Mesenchymal stem cell (in vitro differentiated cells and primary cell): ENCODE measurements at regions not wholly inside any gene's neighbourhood (a gene's known extent, or its start where the extent isn't known, plus 50 kb on each side); places are given as distances from the start of the nearest gene placed in this dataset.

ENCODE experiments used
- DNase-seq: peaks from one replicate; pipeline ENCODE4 v3.0.0-alpha.2; 2013
- H2AFZ ChIP-seq: one replicate; pipeline ENCODE4 v1.6.1; 2013; ENCODE audit warnings: low read depth, mild to moderate bottlenecking, control low read depth, inconsistent platforms, low read length, moderate library complexity
- H2AK5ac ChIP-seq: 2 replicates; pipeline ENCODE4 v1.6.1; 2013; ENCODE audit warnings: low read length, moderate library complexity, mild to moderate bottlenecking, inconsistent platforms; ENCODE audit not compliant: severe bottlenecking
- H2BK120ac ChIP-seq: one replicate; pipeline ENCODE4 v1.6.1; 2013; ENCODE audit warnings: low read depth, mild to moderate bottlenecking, inconsistent platforms, low read length, moderate library complexity
- H2BK12ac ChIP-seq, 2 experiments: one replicate each; pipeline ENCODE4 v1.6.1; 2013; ENCODE audit warnings: inconsistent platforms in 2 of 2, low read length in 2 of 2, mild to moderate bottlenecking in 2 of 2, moderate library complexity in 2 of 2, control low read depth in 1 of 2
- H2BK15ac ChIP-seq: one replicate; pipeline ENCODE4 v1.6.1; 2013; ENCODE audit warnings: mild to moderate bottlenecking, low read depth, inconsistent platforms; ENCODE audit not compliant: poor library complexity, severe bottlenecking
- H2BK5ac ChIP-seq: 2 replicates; pipeline ENCODE4 v1.6.1; 2013; ENCODE audit warnings: low read depth, mild to moderate bottlenecking, low read length, control low read depth, inconsistent platforms; ENCODE audit not compliant: poor library complexity, severe bottlenecking
- H3K14ac ChIP-seq, 2 experiments: one replicate each; pipeline ENCODE4 v1.6.1; 2013; ENCODE audit warnings: inconsistent platforms in 2 of 2, low read length in 2 of 2, control low read depth in 1 of 2, mild to moderate bottlenecking in 1 of 2, moderate library complexity in 1 of 2
- H3K18ac ChIP-seq, 2 experiments: one replicate each; pipeline ENCODE4 v1.6.1; 2013; ENCODE audit warnings: inconsistent platforms in 2 of 2, low read length in 2 of 2, control low read depth in 1 of 2, low read depth in 1 of 2, mild to moderate bottlenecking in 1 of 2
- H3K23ac ChIP-seq, 2 experiments: one replicate each; pipeline ENCODE4 v1.6.1; 2013; ENCODE audit warnings: inconsistent platforms in 2 of 2, low read length in 2 of 2, mild to moderate bottlenecking in 2 of 2, moderate library complexity in 2 of 2, control low read depth in 1 of 2
- H3K27ac ChIP-seq: 2 replicates; pipeline ENCODE4 v1.5.1; 2013; ENCODE audit warnings: mild to moderate bottlenecking, moderate library complexity, low read length, control low read depth, inconsistent platforms; ENCODE audit not compliant: poor library complexity, severe bottlenecking
- H3K27me3 ChIP-seq, 2 experiments: 2 replicates each; pipeline versions ENCODE4 v1.6.1 to v1.7.0; 2013; ENCODE audit warnings: low read length in 2 of 2, mild to moderate bottlenecking in 2 of 2, moderate library complexity in 2 of 2, control low read depth in 1 of 2, inconsistent platforms in 1 of 2; ENCODE audit not compliant: control insufficient read depth in 1 of 2, insufficient read depth in 1 of 2
- H3K36me3 ChIP-seq, 2 experiments: 2 replicates each; pipeline versions ENCODE4 v1.6.1 to v1.7.0; 2013; ENCODE audit warnings: low read length in 2 of 2, control low read depth in 1 of 2, inconsistent platforms in 1 of 2, low read depth in 1 of 2, mild to moderate bottlenecking in 1 of 2; ENCODE audit not compliant: insufficient read depth in 2 of 2, control insufficient read depth in 1 of 2
- H3K4ac ChIP-seq, 2 experiments: one replicate each; pipeline ENCODE4 v1.6.1; 2013; ENCODE audit warnings: inconsistent platforms in 2 of 2, low read length in 2 of 2, mild to moderate bottlenecking in 2 of 2, moderate library complexity in 2 of 2, control low read depth in 1 of 2, low read depth in 1 of 2
- H3K4me1 ChIP-seq: 2 replicates; pipeline ENCODE4 v1.6.1; 2013; ENCODE audit warnings: low read depth, low read length, control low read depth; ENCODE audit not compliant: control insufficient read depth, insufficient read depth
- H3K4me2 ChIP-seq: 2 replicates; pipeline ENCODE4 v1.6.1; 2013; ENCODE audit warnings: low read length, mild to moderate bottlenecking, inconsistent platforms; ENCODE audit not compliant: poor library complexity, severe bottlenecking
- H3K4me3 ChIP-seq, 2 experiments: 2 replicates each; pipeline versions ENCODE4 v1.5.1 to v1.7.0; 2013; ENCODE audit warnings: low read length in 2 of 2, mild to moderate bottlenecking in 2 of 2, control low read depth in 1 of 2, low read depth in 1 of 2; ENCODE audit not compliant: insufficient read depth in 1 of 2
- H3K79me1 ChIP-seq: replicated peaks from 2 replicates; pipeline ENCODE4 v1.6.1; 2013; ENCODE audit warnings: mild to moderate bottlenecking, control low read depth, low read length, inconsistent platforms; ENCODE audit not compliant: poor library complexity, severe bottlenecking
- H3K9ac ChIP-seq: 2 replicates; pipeline ENCODE4 v1.7.0; 2013; ENCODE audit warnings: mild to moderate bottlenecking, low read length, moderate library complexity
- H3K9me3 ChIP-seq: 2 replicates; pipeline ENCODE4 v1.7.0; 2013; ENCODE audit warnings: mild to moderate bottlenecking, low read length; ENCODE audit not compliant: control insufficient read depth
- H4K8ac ChIP-seq: one replicate; pipeline ENCODE4 v1.6.1; 2013; ENCODE audit warnings: inconsistent platforms, mild to moderate bottlenecking, low read length, moderate library complexity
- H4K91ac ChIP-seq: one replicate; pipeline ENCODE4 v1.6.1; 2013; ENCODE audit warnings: mild to moderate bottlenecking, low read length, inconsistent platforms
- WGBS: methylation state at CpG from one replicate; pipeline ENCODE4 v1.1.7; 2013; ENCODE audit warnings: mixed read lengths; 5-methylcytosine and 5-hydroxymethylcytosine counted together

DNA sequence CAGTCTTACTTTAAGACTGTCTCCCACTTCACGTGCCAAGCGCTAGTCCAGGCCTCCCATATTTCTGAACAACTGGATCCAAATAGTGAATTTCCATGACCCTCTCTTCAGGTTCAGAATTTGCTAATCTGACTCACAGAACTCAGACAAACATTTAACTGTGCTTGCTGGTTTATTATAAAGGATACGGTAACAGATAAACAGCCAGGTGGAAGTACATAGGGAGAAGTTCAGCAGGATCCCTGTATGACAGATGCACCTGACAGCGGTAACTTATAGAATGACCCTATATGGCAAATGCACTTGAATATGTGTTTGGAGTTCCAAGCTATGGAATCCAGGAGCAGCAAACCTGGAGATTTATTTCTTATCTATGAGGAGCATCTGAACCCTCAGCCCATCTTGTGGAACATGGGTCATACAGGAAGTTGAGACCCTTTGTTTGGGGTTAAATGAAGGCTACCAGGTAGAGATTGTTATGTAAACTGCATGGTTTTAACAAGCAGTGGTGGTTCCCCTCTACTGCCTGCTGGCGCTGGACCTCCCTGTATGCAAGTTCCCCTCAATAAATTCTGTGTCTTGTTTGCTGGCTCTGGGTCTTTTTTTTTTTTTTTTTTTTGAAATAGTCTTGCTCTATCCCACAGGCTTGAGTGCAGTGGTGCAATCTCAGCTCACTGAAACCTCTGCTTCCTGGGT, 622.6 kb downstream of the KCNJ2 start:
- peaks cover 4% of the 10 kb centered on the region for H3K9me3 ChIP-seq
- no peaks in the 10 kb centered on the region for H3K36me3 ChIP-seq
- H3K79me1 ChIP-seq: no peaks in the 10 kb centered on the region
- H3K14ac ChIP-seq: no peak overlapping the region
- H3K23ac ChIP-seq: no peak overlapping the region
- no peak overlapping the region for H3K18ac ChIP-seq
- H3K27me3 ChIP-seq: no peaks in the 10 kb centered on the region
- no peak overlapping the region for H3K27ac ChIP-seq
- WGBS: 84% methylated on average over 5 of the region's 5 CpGs
- no peak overlapping the region for H3K4me3 ChIP-seq
- no peak overlapping the region for H3K4ac ChIP-seq
- H4K91ac ChIP-seq: no peak overlapping the region
- no peak overlapping the region for H2BK12ac ChIP-seq
- no peak overlapping the region for H2AFZ ChIP-seq
- H2BK120ac ChIP-seq: no peak overlapping the region
- no peaks in the 10 kb centered on the region for H3K4me1 ChIP-seq
- no peak overlapping the region for H4K8ac ChIP-seq
- no peak overlapping the region for H2AK5ac ChIP-seq
- no peak overlapping the region for H3K9ac ChIP-seq
- no peak overlapping the region for H2BK5ac ChIP-seq
- H2BK15ac ChIP-seq: no peak overlapping the region
- H3K4me2 ChIP-seq: no peak overlapping the region
- no peak for DNase-seq

DNA sequence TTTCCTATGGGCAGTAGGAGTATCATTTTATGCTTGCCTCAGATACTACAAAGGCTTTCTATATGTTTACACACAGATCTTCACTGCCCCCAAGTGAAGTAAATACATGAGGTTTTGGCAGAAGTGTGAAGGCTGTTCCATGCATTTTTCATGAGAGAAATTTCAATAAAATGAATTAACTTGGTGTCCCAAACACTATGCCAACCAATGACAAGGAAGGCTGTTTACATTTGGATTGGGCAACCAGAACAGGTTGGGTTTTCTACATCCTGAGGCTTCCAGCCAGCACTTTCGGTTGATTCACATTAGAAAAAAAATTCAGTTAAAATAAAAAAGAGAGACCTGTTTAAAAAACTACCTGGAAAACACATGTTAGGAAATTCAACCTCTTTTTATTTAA, 625.4 kb downstream of the KCNJ2 start:
- DNase-seq: no peak
- Histone ChIP-seq H3K9ac (no peak overlapping the region), H3K4ac (no peak overlapping the region), H3K4me3 (no peak overlapping the region), H2BK15ac (no peak overlapping the region), H3K36me3 (no peaks in the 10 kb centered on the region), H3K4me2 (no peak overlapping the region), H2BK120ac (no peak overlapping the region), H3K14ac (no peak overlapping the region), H3K27ac (no peak overlapping the region), H2AFZ (no peak overlapping the region), H3K23ac (no peak overlapping the region), H3K4me1 (no peaks in the 10 kb centered on the region), H2AK5ac (no peak overlapping the region), H2BK5ac (no peak overlapping the region), H3K9me3 (no peaks in the 10 kb centered on the region), H3K79me1 (no peaks in the 10 kb centered on the region), H4K91ac (no peak overlapping the region), H3K27me3 (no peaks in the 10 kb centered on the region), H4K8ac (no peak overlapping the region), H3K18ac (no peak overlapping the region), H2BK12ac (no peak overlapping the region)
- no CpG with 5 or more reads among the region's 1 CpG for WGBS

DNA sequence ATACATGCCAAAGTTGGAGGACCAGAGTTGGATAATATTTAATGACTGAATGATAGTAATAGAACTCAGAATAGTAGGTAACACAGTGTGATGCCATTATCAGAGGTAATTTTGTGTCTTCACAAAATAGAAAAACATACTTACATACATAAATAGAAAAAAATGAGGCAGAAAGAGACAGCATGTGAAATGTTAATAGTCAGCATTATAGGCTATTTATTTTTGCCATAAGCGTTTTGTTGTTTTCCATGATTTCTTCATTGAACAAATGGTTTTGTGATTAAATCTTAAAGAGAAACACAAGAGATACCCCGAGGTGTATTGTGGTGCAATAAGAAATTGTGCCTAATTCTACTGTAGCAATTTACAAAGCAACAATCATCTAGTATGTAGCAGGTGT, 626.3 kb downstream of the KCNJ2 start:
- no peak overlapping the region for H3K14ac ChIP-seq
- DNase-seq: no peak
- H3K36me3 ChIP-seq: no peaks in the 10 kb centered on the region
- no peaks in the 10 kb centered on the region for H3K4me1 ChIP-seq
- no peak overlapping the region for H3K18ac ChIP-seq
- H3K9me3 ChIP-seq: no peaks in the 10 kb centered on the region
- H2AFZ ChIP-seq: no peak overlapping the region
- H2BK12ac ChIP-seq: no peak overlapping the region
- H3K27ac ChIP-seq: no peak overlapping the region
- H3K4ac ChIP-seq: no peak overlapping the region
- H3K4me2 ChIP-seq: no peak overlapping the region
- no peaks in the 10 kb centered on the region for H3K79me1 ChIP-seq
- no peak overlapping the region for H2AK5ac ChIP-seq
- WGBS: 100% methylated on average over 1 of the region's 2 CpGs
- no peak overlapping the region for H3K4me3 ChIP-seq
- H4K91ac ChIP-seq: no peak overlapping the region
- H2BK15ac ChIP-seq: no peak overlapping the region
- no peak overlapping the region for H2BK5ac ChIP-seq
- no peak overlapping the region for H3K23ac ChIP-seq
- H2BK120ac ChIP-seq: no peak overlapping the region
- H3K27me3 ChIP-seq: no peaks in the 10 kb centered on the region
- no peak overlapping the region for H4K8ac ChIP-seq
- no peak overlapping the region for H3K9ac ChIP-seq

DNA sequence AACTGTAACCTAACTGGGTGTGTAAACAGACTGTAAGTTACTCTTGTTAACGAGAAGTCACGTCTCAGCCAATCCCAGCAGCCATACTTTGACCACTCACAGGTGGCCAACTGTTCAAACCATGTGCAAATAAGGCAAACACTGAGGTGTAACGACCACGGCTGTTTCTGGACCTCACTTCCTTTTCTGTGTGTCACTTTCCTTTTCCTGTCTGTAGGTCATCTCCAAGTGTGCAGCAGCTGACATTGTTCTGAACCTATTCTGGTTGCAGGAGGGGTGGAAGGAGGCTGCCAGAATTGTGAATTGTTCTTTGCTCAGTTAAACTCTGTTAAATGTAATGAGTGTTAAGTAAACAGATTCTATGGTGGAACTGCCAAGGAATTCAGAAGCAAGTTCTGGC, 627.4 kb downstream of the KCNJ2 start:
- Histone ChIP-seq H2BK12ac (no peak overlapping the region), H3K14ac (no peak overlapping the region), H3K36me3 (no peaks in the 10 kb centered on the region), H3K79me1 (no peaks in the 10 kb centered on the region), H3K9me3 (no peaks in the 10 kb centered on the region), H3K27ac (no peak overlapping the region), H3K4me2 (no peak overlapping the region), H2AK5ac (no peak overlapping the region), H2BK5ac (no peak overlapping the region), H2BK120ac (no peak overlapping the region), H3K4ac (peak overlapping the region in 1 of 2 experiments; percentile 44), H3K9ac (no peak overlapping the region), H3K23ac (no peak overlapping the region), H3K4me3 (no peak overlapping the region), H3K4me1 (no peaks in the 10 kb centered on the region), H4K91ac (no peak overlapping the region), H2AFZ (no peak overlapping the region), H3K27me3 (no peaks in the 10 kb centered on the region), H4K8ac (no peak overlapping the region), H3K18ac (no peak overlapping the region), H2BK15ac (no peak overlapping the region)
- WGBS: 98% methylated on average over 4 of the region's 4 CpGs
- DNase-seq: no peak
